ENCODE measurements at regions not wholly inside any gene's neighbourhood (a gene's known extent, or its start where the extent isn't known, plus 50 kb on each side); places are given as distances from the start of the nearest gene placed in this dataset.

DNA sequence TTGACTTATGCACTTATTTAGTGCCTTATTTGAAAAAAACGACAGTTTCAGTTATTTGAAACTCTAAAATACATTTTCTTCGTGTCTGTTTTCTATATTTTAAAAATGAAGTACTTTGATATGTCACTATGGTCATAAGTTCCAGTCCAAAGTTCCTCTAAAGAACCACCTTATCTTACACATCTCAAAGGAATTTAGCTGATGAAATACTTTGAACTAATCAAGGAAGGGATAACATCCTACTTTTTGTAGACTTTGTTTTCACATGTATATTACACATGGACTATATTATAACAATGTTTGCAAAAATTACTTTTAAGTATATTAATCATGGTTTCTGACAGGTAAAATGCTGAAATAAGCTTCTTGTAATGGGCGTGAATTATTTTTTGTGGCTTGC lies 265.8 kb upstream of the ZNF717 start (continued):
- TF ChIP-seq, protein P1, sequence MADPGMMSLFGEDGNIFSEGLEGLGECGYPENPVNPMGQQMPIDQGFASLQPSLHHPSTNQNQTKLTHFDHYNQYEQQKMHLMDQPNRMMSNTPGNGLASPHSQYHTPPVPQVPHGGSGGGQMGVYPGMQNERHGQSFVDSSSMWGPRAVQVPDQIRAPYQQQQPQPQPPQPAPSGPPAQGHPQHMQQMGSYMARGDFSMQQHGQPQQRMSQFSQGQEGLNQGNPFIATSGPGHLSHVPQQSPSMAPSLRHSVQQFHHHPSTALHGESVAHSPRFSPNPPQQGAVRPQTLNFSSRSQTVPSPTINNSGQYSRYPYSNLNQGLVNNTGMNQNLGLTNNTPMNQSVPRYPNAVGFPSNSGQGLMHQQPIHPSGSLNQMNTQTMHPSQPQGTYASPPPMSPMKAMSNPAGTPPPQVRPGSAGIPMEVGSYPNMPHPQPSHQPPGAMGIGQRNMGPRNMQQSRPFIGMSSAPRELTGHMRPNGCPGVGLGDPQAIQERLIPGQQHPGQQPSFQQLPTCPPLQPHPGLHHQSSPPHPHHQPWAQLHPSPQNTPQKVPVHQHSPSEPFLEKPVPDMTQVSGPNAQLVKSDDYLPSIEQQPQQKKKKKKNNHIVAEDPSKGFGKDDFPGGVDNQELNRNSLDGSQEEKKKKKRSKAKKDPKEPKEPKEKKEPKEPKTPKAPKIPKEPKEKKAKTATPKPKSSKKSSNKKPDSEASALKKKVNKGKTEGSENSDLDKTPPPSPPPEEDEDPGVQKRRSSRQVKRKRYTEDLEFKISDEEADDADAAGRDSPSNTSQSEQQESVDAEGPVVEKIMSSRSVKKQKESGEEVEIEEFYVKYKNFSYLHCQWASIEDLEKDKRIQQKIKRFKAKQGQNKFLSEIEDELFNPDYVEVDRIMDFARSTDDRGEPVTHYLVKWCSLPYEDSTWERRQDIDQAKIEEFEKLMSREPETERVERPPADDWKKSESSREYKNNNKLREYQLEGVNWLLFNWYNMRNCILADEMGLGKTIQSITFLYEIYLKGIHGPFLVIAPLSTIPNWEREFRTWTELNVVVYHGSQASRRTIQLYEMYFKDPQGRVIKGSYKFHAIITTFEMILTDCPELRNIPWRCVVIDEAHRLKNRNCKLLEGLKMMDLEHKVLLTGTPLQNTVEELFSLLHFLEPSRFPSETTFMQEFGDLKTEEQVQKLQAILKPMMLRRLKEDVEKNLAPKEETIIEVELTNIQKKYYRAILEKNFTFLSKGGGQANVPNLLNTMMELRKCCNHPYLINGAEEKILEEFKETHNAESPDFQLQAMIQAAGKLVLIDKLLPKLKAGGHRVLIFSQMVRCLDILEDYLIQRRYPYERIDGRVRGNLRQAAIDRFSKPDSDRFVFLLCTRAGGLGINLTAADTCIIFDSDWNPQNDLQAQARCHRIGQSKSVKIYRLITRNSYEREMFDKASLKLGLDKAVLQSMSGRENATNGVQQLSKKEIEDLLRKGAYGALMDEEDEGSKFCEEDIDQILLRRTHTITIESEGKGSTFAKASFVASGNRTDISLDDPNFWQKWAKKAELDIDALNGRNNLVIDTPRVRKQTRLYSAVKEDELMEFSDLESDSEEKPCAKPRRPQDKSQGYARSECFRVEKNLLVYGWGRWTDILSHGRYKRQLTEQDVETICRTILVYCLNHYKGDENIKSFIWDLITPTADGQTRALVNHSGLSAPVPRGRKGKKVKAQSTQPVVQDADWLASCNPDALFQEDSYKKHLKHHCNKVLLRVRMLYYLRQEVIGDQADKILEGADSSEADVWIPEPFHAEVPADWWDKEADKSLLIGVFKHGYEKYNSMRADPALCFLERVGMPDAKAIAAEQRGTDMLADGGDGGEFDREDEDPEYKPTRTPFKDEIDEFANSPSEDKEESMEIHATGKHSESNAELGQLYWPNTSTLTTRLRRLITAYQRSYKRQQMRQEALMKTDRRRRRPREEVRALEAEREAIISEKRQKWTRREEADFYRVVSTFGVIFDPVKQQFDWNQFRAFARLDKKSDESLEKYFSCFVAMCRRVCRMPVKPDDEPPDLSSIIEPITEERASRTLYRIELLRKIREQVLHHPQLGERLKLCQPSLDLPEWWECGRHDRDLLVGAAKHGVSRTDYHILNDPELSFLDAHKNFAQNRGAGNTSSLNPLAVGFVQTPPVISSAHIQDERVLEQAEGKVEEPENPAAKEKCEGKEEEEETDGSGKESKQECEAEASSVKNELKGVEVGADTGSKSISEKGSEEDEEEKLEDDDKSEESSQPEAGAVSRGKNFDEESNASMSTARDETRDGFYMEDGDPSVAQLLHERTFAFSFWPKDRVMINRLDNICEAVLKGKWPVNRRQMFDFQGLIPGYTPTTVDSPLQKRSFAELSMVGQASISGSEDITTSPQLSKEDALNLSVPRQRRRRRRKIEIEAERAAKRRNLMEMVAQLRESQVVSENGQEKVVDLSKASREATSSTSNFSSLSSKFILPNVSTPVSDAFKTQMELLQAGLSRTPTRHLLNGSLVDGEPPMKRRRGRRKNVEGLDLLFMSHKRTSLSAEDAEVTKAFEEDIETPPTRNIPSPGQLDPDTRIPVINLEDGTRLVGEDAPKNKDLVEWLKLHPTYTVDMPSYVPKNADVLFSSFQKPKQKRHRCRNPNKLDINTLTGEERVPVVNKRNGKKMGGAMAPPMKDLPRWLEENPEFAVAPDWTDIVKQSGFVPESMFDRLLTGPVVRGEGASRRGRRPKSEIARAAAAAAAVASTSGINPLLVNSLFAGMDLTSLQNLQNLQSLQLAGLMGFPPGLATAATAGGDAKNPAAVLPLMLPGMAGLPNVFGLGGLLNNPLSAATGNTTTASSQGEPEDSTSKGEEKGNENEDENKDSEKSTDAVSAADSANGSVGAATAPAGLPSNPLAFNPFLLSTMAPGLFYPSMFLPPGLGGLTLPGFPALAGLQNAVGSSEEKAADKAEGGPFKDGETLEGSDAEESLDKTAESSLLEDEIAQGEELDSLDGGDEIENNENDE (IDR thresholded peaks at IDR 0.05; ENCODE audit: insufficient replicate concordance, low read length), result no peak
- TF ChIP-seq BRCA1 (IDR thresholded peaks at IDR 0.05; ENCODE audit: low read depth, low read length) (no peak), PHF8 (conservative IDR thresholded peaks at IDR 0.05; ENCODE audit: low read depth, low read length) (no peak)
- TF ChIP-seq, protein P2, sequence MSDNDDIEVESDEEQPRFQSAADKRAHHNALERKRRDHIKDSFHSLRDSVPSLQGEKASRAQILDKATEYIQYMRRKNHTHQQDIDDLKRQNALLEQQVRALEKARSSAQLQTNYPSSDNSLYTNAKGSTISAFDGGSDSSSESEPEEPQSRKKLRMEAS (IDR thresholded peaks at IDR 0.05), result no peak
- TF ChIP-seq, protein P3, sequence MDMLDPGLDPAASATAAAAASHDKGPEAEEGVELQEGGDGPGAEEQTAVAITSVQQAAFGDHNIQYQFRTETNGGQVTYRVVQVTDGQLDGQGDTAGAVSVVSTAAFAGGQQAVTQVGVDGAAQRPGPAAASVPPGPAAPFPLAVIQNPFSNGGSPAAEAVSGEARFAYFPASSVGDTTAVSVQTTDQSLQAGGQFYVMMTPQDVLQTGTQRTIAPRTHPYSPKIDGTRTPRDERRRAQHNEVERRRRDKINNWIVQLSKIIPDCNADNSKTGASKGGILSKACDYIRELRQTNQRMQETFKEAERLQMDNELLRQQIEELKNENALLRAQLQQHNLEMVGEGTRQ (IDR thresholded peaks at IDR 0.05; ENCODE audit: low read length), result no peak

Data from H1 (cell line).